Fibroblast of the conjunctiva (primary cell): ENCODE measurements at regions not wholly inside any gene's neighbourhood (a gene's known extent, or its start where the extent isn't known, plus 50 kb on each side); places are given as distances from the start of the nearest gene placed in this dataset.
"Not testable (repeated sequence)": the region's sequence is repeated elsewhere in the genome, so short reads cannot be mapped to it uniquely, and the experiment has no call there.

Source experiments
- DNase-seq: peaks from one replicate; pipeline ENCODE4 v3.0.0-alpha.2; 2010; ENCODE audit warnings: low read depth

DNA sequence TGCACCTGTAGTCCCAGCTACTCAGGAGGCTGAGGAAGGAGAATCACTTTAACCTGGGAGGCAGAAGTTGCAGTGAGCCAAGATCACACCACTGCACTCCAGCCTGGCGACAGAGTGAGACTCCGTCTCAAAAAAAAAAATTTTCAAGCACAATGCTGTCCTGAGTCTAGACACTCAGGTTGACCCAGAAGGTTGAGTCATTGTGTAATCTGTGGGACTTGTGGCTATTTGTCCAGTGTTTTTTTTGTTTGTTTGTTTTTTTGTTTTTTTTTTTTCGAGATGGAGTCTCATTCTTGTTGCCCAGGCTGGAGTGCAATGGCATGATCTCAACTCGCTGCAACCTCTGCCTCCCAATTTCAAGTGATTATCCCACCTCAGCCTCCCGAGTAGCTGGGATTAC lies 74.3 kb upstream of the SOX13 start:
- not testable (repeated sequence) for DNase-seq

- DNase-seq, result no peak
Measured at GRCh38 chr1:203999618-204000017, 73.3 kb upstream of the SOX13 start.

- no peak for DNase-seq
Measured at GRCh38 chr1:204001166-204001901, 71.6 kb upstream of the SOX13 start.

DNA sequence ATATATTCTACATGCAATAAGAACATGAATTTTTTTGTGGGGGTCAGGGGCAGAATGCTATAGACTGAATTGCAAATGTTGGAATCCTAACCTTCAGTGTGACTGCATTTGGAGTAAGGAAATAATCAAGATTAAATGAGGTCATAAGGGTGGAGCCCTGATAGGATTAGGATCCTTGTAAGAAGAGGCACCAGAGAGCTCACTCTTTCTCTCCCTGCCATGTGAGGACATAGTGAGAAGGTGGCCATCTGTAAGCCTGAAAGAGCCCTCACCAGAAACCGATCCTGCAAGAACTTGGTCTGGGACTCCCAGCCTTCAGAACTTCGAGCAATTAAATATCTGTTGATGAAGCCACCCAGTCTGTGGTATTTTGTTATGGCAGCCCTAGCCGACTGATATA lies 70.3 kb upstream of the SOX13 start:
- no peak for DNase-seq

- no peak for DNase-seq
Measured at GRCh38 chr1:204003536-204003935, 69.4 kb upstream of the SOX13 start.

- DNase-seq, result no peak
Measured at GRCh38 chr1:204011426-204011825, 61.5 kb upstream of the SOX13 start.

DNA sequence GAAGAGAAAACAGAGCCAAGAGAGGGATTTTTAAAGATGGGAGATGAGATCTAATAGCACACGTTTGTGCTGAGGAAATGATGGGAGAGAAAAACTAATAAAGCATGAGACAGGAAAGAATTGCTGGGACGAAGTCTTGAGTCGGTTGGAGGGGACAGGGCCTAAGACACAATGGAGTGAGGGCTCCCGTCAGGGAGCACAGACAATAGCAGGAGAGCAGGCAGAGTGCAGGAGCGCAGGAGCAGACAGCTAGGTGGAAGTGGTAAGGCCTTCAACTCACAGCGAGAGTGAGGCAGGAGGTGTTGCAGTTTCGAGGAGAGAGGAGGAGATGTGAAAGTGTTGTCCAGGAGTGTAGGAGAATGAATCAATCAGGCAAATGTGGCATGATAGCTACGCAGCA lies 59.9 kb upstream of the SOX13 start:
- no peak for DNase-seq

DNA sequence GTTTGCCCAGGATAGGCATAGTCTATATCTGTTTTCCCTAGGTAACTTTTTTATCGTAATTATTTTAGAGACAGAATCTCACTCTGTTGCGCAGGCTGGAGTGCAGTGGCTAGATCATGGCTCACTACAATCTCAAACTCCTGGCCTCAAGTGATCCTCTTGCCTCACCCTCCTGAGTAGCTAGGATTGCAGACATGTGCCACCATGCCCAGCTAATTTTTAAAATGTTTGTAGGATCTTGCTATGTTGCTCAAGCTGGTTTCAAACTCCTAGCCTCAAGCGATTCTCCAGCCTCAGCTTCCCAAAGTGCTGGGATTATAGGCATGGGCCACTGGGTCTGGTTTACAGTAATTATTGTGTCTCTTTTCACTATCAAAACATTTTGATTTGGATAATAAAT lies 58.6 kb upstream of the SOX13 start:
- DNase-seq, result no peak

GRCh38 chr1:204014961-204015360 lies 58.0 kb upstream of the SOX13 start:
- not testable (repeated sequence) for DNase-seq

GRCh38 chr1:204017032-204017431 lies 55.9 kb upstream of the SOX13 start:
- no peak for DNase-seq

DNA sequence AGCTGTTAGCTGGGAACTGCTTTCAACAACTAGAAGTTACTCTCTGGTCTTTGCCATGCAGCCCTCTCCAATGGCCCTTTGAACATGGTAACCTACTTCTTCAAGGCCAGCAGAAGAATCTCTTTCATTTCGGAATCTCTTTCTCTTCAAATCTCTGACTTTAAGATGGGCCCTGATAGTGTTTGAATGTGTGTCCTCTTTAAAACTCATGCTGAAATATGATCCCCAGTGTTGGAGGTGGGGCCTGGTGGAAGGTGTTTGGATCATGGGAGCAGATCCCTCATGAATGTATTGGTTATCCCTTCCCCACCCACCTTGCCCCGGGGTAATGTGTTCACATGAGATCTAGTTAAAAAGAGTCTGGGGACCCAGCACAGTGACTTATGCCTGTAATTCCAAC lies 54.5 kb upstream of the SOX13 start:
- DNase-seq, result no peak
